ENCODE measurements at regions not wholly inside any gene's neighbourhood (a gene's known extent, or its start where the extent isn't known, plus 50 kb on each side); places are given as distances from the start of the nearest gene placed in this dataset.

- TF ChIP-seq CTCF (IDR thresholded peaks at IDR 0.05) (no peak), POLR2A (IDR thresholded peaks at IDR 0.05) (no peak)
Measured at GRCh38 chr6:54619102-54619501, 227.5 kb upstream of the FAM83B start.

Data from uterus (tissue), 2 donors.